GM18505 (cell line): ENCODE measurements at regions not wholly inside any gene's neighbourhood (a gene's known extent, or its start where the extent isn't known, plus 50 kb on each side); places are given as distances from the start of the nearest gene placed in this dataset.
"Not testable (repeated sequence)": the region's sequence is repeated elsewhere in the genome, so short reads cannot be mapped to it uniquely, and the experiment has no call there.

ENCODE experiments used
- ATAC-seq: cut with Tn5 transposase; IDR thresholded peaks from one replicate; pipeline ENCODE4 v1.9.1; 2021; ENCODE audit not compliant: unreplicated experiment
- POLR2A ChIP-seq: IDR thresholded peaks from 4 replicates; pipeline ENCODE4 v1.6.1; 2011; ENCODE audit warnings: borderline replicate concordance; ENCODE audit not compliant: insufficient read depth, insufficient read length; ENCODE audit errors: extremely low read depth

DNA sequence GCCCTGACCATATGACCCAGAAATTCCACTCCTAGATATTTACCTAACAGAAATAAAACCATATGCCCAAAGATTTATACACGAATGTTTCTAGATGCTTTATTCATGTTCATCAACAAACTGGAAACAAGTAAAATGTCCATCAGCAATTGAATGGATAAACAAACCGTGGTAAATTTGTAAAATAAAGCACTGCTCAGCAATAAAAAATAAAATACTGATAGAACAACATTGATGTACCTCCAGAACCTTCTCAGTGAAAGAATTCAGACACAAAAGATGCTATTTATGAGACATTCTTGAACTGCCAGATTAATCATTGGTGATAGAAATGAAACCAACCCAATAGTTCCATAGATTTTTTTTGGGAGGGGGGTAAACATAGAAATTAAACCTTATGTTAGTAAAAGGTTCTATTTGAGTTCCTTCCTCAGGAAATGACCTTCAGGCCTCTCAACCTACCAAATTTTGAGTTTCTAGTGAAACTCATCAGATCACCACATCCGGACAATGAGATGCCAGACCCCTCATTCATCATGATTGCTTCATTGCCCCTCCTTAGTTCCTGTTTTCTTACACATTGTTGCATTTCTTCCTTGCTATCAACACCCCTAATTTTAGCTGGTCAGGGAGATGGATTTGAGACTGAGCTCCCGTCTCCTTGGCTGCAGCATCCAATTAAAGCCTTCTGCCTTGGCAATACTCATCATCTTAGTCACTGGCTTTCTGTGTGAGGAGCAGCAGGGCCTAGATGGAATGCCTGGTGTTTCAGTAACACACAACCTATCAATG lies 203.5 kb downstream of the LPIN1 start:
- TF ChIP-seq POLR2A = no peak
- ATAC-seq = no peak

DNA sequence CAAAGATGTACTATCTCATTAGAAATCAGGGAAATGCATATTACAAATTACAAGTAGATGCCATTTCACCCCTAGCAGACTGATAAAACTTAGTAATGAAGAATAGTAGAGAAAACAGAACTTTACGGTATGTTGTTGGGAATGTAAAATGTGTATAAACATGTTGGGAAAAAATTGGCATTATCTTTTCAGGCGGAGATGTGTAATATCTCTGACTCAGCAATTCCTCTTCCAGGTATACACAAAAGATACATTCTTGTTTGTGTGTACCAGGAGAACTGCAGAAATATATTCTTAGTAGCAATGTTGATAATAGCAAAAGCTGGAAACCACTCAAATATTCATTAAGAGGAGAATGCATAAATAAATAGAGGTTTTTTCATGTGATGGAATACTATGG lies 204.5 kb downstream of the LPIN1 start:
- no peak for TF ChIP-seq POLR2A

DNA sequence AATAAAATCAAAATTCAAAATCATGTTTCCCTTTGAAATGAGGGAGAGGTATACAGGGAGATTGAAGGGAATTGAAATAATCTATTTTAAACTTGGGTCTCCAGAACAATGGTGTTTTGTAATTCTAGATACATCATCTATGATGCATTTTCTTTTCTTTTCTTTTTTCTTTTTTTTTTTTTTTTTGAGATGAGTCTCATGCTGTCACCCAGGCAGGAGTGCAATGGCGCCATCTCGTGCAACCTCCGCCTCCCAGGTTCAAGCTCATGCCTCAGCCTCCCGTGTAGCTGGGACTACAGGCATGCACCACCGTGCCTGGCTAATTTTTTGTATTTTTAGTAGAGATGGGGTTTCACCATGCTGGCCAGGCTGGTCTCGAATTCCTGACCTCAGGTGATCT lies 205.1 kb downstream of the LPIN1 start:
- not testable (repeated sequence) for ATAC-seq

More for the DNA sequence above, 204.5 kb downstream of the LPIN1 start:
- no peak for ATAC-seq

DNA sequence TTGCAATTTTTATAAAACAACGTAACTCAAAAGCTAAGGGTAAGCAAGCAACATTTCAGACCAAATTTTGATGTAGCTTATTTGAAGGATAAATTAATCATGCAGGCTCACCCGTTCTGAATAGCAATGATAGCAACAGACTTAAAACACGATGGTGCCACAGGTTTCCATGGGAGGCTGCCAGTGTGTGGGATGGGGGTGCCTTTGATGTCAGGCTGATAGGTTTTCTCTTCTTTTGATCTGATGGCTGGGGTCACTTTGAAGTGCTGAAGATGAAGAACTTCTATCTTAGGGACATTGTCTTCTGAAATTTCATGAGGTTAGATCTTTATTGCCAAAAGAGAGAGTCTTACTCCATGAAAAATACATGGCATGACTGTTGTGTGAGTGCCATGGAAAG lies 206.8 kb downstream of the LPIN1 start:
- ATAC-seq = no peak
- no peak for TF ChIP-seq POLR2A

DNA sequence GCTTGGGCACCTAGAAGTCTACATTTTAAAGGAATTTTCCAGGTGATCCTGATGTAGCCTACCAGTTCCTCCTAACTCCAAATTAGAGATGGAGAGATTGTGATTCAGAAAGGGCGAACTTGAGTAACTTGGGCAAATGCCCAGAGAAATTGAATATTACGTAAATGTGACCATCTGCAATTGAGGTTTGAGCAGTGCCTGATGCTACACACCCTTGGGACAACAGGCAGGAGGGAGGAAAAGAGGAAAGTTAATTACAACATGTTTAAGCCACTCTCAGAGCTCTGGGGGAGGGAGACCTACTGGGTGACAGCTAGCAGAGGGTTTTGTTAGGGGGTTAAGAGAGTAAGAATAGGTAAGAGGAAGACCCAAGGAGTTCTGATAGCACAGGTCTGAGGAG lies 208.9 kb downstream of the LPIN1 start:
- ATAC-seq = no peak
- no peak for TF ChIP-seq POLR2A

DNA sequence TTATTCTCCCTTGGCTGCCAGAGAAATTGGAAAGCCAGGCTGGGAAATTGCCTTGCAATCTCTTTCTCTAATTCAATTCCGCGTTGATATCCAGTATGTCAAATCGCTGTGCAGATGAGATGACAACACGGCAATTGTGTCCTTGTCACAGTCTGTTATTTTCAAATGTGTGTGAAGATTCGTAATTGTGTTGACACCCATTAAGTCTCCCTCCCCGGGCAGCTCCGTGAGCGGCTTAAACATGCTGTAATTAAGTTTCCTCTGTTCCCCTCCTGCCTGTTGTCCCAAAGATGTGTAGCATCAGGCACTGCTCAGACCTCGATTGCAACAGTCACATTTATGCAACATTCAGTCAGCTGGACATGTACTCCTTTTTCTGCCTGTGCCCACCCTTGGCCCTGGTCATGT lies 209.5 kb downstream of the LPIN1 start:
- no peak for ATAC-seq
- TF ChIP-seq POLR2A = no peak

DNA sequence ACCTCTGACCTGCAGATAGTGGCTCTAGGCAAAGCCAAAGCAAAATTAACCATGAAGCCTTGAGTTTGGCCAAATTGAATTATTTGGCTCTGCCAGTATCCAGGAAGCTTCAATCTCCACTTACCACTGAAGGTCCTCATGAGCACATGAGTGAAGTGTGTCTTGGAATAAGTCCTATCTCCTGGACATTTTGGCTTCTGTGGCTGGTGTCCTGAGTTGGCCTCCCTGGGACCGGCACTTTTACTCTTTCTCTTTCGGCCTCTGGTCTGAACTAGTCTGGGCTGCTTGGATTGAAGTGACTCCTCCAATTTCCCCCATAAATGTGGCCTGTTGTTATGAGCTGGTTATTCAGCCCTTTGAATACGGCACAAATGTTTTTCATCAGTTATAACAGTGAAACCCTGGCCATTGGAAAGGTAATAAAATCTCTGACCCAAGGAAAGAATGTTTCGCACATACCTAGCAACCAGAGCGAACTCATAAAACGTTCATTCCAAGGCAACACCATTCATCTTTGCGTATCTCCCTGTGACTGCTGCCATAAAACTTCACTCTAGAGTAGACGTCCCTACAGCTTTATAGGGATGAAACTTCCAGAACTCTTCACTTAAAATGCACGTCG lies 216.4 kb downstream of the LPIN1 start:
- TF ChIP-seq POLR2A = no peak
- no peak for ATAC-seq

DNA sequence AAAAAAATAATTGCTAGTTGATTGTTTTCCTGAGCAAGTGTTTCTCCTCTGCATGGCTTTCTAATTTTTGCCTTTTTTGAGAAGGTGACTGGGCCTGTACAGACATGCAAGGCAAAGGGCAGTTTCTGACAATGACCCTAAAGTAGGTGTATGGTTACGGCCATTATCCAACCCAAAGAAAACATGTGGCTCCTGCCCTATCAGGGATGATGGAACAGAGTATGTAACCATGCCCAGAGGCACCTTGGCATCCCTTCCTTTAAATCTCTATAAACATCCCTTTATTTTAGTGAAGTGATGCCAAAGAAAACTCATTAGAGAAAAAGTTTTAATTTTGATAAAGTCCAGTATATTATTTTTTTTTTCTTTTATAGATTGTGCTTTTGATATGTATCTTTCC lies 217.5 kb downstream of the LPIN1 start:
- TF ChIP-seq POLR2A = no peak
- ATAC-seq = no peak

DNA sequence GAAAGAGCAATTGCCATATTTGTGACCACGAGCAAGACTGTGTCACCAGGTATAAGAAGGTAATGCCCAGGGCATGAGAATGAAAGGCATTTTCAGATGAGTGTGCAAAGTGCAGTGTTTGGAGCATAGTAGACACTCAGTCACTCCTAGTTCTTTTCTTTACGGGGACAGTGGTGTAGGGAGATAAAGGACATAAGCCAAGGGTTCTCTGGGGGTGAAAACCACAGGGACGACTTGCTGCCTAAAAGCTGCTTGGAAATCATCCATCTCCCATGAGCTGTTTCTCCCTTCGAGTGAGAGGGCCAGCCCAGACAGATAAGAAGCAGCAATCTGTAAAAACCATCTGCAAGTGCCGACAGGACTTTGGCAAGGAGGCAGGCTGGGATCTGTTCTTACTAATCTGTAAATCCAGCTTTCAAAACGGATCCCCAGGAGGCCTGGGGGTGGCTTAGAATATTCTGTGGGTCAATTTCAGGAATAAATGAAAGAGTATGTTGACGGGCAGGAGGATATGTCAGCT lies 221.6 kb downstream of the LPIN1 start:
- no peak for ATAC-seq
- no peak for TF ChIP-seq POLR2A

DNA sequence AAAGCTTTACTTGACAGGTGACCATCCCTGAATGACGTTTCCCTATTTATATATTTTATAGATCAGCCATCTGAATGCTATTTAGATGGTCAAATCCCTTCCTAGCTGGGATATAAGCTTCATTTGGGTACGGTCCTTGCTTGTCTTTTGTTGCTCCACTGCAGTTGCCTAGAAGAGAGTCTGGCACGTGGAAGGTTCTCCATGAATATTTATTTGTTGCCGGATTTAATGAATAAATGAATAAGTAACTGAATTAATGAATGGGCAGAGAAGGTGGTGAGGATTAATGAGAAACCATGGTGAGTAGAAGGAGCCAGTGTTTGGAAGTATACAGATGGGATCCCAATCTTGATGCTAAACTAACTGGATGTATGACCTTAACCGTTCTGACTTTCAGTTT lies 222.1 kb downstream of the LPIN1 start:
- ATAC-seq = no peak
- no peak for TF ChIP-seq POLR2A

DNA sequence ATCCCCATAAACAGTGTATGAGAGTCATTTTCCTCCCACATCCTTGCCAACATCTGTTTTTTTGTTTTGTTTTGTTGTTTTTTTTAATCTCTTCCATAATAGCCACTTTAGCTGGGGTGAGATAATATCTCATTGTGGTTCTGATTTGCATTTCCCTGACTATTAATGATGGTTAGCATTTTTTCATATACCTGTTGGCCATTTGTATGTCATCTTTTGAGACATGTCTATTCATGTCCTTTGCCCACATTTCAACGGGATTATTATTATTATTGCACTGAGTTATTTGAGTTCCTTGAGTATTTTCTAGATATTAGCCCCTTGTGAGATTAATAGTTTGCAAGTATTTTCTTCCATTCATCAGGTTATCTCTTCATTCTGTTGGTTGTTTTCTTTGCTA lies 223.3 kb downstream of the LPIN1 start:
- TF ChIP-seq POLR2A = no peak
- ATAC-seq = no peak

DNA sequence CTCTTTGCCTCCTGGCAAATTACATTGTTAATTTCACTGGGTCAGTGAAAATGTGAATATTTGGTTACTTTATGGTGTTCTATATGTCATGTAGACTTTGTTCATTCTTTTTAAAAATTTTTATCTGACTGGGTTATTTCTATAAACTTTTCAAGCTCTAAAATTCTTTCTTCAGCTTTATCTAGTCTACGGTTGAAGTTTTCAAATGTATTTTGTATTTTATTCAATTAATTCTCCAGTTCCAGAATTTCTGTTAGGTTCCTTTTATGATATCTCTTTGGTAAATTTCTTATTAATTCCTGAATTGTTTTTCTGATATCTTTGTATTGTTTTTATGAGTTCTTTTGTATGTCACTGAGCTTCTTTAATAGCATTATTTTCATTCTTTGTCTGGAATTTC lies 228.1 kb downstream of the LPIN1 start:
- ATAC-seq = no peak
- no peak for TF ChIP-seq POLR2A

DNA sequence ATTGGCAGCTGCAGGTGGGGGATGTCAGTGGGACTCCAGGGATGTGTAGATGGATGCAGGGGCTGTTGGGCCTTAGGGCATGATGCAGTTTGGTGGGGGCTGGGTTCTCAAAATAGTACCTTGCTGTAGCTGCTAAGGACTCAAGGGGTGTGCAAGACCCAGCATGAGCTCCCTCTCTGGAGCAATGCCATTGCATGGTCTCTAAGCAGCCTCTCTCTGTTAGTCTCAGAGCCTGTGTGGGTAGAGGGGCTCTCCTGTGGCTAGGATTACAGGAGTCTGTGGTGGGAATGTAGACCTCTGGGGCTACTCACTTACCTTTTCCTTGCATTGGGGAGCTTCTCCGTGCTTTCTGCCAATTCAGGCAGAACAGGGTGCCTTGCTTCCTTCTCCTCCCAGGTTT lies 228.9 kb downstream of the LPIN1 start:
- TF ChIP-seq POLR2A = no peak
- no peak for ATAC-seq

DNA sequence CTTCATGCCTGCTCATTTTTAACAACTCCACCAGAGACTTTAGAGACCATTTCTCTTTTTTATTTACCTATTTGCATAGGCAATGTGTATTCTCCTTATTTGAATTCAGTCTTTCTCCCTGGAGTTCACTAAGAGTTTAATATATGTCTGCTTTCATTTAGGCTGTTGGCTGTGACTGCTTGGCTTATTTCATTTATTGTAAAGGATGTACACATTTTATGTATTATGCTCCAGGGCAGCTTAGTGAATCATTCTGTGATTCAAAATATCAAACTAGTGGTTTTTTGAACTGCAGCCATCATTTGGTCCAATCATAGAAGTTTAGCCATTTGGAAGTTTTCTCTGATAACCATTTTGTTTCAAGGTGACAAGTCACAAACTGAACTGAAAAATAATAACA lies 229.6 kb downstream of the LPIN1 start:
- no peak for TF ChIP-seq POLR2A
- no peak for ATAC-seq
